Thoracic aorta (tissue), 2 donors: ENCODE measurements at regions not wholly inside any gene's neighbourhood (a gene's known extent, or its start where the extent isn't known, plus 50 kb on each side); places are given as distances from the start of the nearest gene placed in this dataset.
A peak's percentile ranks its signal among the peaks of the same experiment; 100 is the strongest.

Experiments used
- ATAC-seq: fragments of 150-250 bp; one replicate; pipeline ENCODE4 v1.8.0; 2017; ENCODE audit warnings: low read depth; ENCODE audit not compliant: insufficient number of reproducible peaks, low FRiP score
- DNase-seq: peaks from one replicate; pipeline ENCODE4 v3.0.0-alpha.2; 2020; ENCODE audit warnings: low spot score
- H3K27ac ChIP-seq, 2 donors: fragments of 200-600 bp; sonication (generic); 1 replicate in 1 of 2; 2 replicates in 1 of 2; pipeline ENCODE4 v1.5.1; 2016; ENCODE audit warnings: mild to moderate bottlenecking in 2 of 2, moderate library complexity in 2 of 2
- H3K27me3 ChIP-seq: fragments of 200-600 bp; sonication (generic); replicated peaks from 2 replicates; pipeline ENCODE4 v1.6.0; 2016; ENCODE audit warnings: mild to moderate bottlenecking; ENCODE audit not compliant: insufficient read depth
- H3K36me3 ChIP-seq: fragments of 200-600 bp; sonication (generic); one replicate; pipeline ENCODE4 v1.5.1; 2016
- H3K4me1 ChIP-seq, 2 donors: fragments of 200-600 bp; sonication (generic); 1 replicate in 1 of 2; 2 replicates in 1 of 2; pipeline versions ENCODE4 v1.5.1 to v1.6.0; 2016; ENCODE audit warnings: low read depth in 2 of 2, mild to moderate bottlenecking in 1 of 2; ENCODE audit not compliant: control insufficient read depth in 1 of 2
- H3K4me3 ChIP-seq: fragments of 200-600 bp; sonication (generic); 2 replicates; pipeline ENCODE4 v1.5.1; 2016; ENCODE audit warnings: mild to moderate bottlenecking
- H3K9me3 ChIP-seq: fragments of 200-600 bp; sonication (generic); 2 replicates; pipeline ENCODE4 v1.5.1; 2016
- TF ChIP-seq, protein P1 (sequence below): fragments of 200-600 bp; sonication (generic); IDR thresholded peaks from one replicate; pipeline ENCODE4 v1.5.1; 2019; ENCODE audit warnings: antibody characterized with exemption

- ATAC-seq, result no peak
- Histone ChIP-seq H3K9me3 (no peaks in the 10 kb centered on the region), H3K27ac (no peak overlapping the region), H3K36me3 (no peaks in the 10 kb centered on the region), H3K4me3 (no peak overlapping the region), H3K27me3 (no peaks in the 10 kb centered on the region), H3K4me1 (no peaks in the 10 kb centered on the region)
- DNase-seq, result no peak
- TF ChIP-seq, protein P1, sequence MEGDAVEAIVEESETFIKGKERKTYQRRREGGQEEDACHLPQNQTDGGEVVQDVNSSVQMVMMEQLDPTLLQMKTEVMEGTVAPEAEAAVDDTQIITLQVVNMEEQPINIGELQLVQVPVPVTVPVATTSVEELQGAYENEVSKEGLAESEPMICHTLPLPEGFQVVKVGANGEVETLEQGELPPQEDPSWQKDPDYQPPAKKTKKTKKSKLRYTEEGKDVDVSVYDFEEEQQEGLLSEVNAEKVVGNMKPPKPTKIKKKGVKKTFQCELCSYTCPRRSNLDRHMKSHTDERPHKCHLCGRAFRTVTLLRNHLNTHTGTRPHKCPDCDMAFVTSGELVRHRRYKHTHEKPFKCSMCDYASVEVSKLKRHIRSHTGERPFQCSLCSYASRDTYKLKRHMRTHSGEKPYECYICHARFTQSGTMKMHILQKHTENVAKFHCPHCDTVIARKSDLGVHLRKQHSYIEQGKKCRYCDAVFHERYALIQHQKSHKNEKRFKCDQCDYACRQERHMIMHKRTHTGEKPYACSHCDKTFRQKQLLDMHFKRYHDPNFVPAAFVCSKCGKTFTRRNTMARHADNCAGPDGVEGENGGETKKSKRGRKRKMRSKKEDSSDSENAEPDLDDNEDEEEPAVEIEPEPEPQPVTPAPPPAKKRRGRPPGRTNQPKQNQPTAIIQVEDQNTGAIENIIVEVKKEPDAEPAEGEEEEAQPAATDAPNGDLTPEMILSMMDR, result no peak
Observed at GRCh38 chr16:80380514-80380913, 160.3 kb upstream of the DYNLRB2 start.

GRCh38 chr16:80377096-80377956, 163.5 kb upstream of the DYNLRB2 start:
- DNase-seq (no peak), ATAC-seq (no peak)
- Histone ChIP-seq H3K4me1 (no peaks in the 10 kb centered on the region), H3K4me3 (no peak overlapping the region), H3K36me3 (no peaks in the 10 kb centered on the region), H3K27me3 (no peaks in the 10 kb centered on the region), H3K27ac (no peak overlapping the region), H3K9me3 (no peaks in the 10 kb centered on the region)
- TF ChIP-seq, protein P1, result no peak

DNA sequence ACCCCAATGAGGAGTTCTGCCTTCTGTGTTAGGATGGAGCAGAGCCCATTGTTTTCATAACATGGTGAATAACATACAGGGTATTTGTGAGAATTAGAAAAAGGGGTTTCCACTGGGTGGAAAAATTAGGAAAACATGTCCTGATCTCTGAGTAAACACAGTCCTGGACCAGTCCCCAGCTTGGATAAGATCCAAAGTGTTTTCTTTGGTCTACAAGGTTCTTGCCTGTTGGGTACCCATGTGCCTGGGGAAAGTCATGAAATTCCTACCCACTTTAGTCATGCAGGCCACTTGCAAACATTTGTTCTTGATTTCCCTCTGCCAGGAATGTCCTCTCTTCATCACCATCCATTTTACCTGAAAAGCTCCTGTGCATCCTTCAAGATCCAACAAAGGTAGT, 164.8 kb upstream of the DYNLRB2 start:
- ATAC-seq, result peak; percentile 14
- H3K9me3 ChIP-seq, result no peaks in the 10 kb centered on the region

DNA sequence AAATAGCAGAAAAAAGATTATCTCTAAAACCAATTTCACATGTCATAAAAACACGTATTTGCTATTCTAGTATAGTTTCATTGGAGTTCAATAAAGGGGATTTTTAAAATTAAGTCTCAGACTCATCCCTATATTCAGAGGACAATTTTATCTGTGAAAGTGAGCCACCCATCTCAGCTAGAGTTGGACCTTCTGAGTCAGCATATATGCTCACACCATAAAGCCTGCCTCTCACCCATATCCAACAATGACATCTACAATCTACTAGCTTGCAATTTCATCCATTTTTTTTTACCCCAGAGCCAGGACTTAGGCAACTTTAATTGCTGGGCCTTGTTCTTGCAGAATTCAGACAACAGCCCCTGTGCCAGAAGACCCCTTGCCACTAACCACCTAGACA, 165.3 kb upstream of the DYNLRB2 start:
- no peak for ATAC-seq
- Histone ChIP-seq H3K4me3 (no peak overlapping the region), H3K36me3 (no peaks in the 10 kb centered on the region), H3K9me3 (no peaks in the 10 kb centered on the region), H3K4me1 (no peaks in the 10 kb centered on the region), H3K27me3 (no peaks in the 10 kb centered on the region), H3K27ac (no peak overlapping the region)
- no peak for DNase-seq
- TF ChIP-seq, protein P1, result no peak

More for the DNA sequence above, 164.8 kb upstream of the DYNLRB2 start:
- H3K36me3 ChIP-seq, result no peaks in the 10 kb centered on the region
- H3K27me3 ChIP-seq, result no peaks in the 10 kb centered on the region
- H3K27ac ChIP-seq, result no peak overlapping the region
- DNase-seq, result no peak
- H3K4me3 ChIP-seq, result no peak overlapping the region
- H3K4me1 ChIP-seq, result no peaks in the 10 kb centered on the region
- TF ChIP-seq, protein P1, result no peak

GRCh38 chr16:80372341-80372740, 168.5 kb upstream of the DYNLRB2 start:
- no peaks in the 10 kb centered on the region for H3K4me1 ChIP-seq

More at GRCh38 chr16:80372341-80372740, 168.5 kb upstream of the DYNLRB2 start:
- no peak overlapping the region for H3K4me3 ChIP-seq
- ATAC-seq (no peak), DNase-seq (no peak)
- H3K36me3 ChIP-seq, result no peaks in the 10 kb centered on the region
- no peaks in the 10 kb centered on the region for H3K9me3 ChIP-seq
- no peak overlapping the region for H3K27ac ChIP-seq
- no peaks in the 10 kb centered on the region for H3K27me3 ChIP-seq
- TF ChIP-seq, protein P1, result no peak
